ENCODE measurements at regions not wholly inside any gene's neighbourhood (a gene's known extent, or its start where the extent isn't known, plus 50 kb on each side); places are given as distances from the start of the nearest gene placed in this dataset.

- Histone ChIP-seq H2AFZ (no peak overlapping the region), H3K4me3 (no peak overlapping the region), H3K27me3 (peaks cover 11% of the 10 kb centered on the region), H3K4me2 (no peak overlapping the region), H4K20me1 (ENCODE audit: insufficient read depth, poor library complexity, severe bottlenecking) (no peaks in the 10 kb centered on the region), H3K36me3 (replicated peaks; ENCODE audit: insufficient read depth, low read depth) (no peaks in the 10 kb centered on the region), H3K9me2 (replicated peaks; ENCODE audit: insufficient read depth) (no peaks in the 10 kb centered on the region), H3K79me2 (no peaks in the 10 kb centered on the region), H3K4me1 (ENCODE audit: insufficient read depth) (no peaks in the 10 kb centered on the region), H3K9me3 (ENCODE audit: low read depth) (no peaks in the 10 kb centered on the region), H3K27ac (no peak overlapping the region)
- 73% methylated on average over 10 of the region's 10 CpGs for WGBS (ENCODE audit: low lambda C conversion rate, missing lambda C conversion rate)
- no peak for TF ChIP-seq EZH2phosphoT487 (IDR thresholded peaks at IDR 0.05; ENCODE audit: low read depth, severe bottlenecking, unreplicated experiment)
- no peak for TF ChIP-seq EZH2 (IDR thresholded peaks at IDR 0.05; ENCODE audit: borderline replicate concordance)
- TF ChIP-seq CTCF (IDR thresholded peaks at IDR 0.05; ENCODE audit: poor library complexity), result no peak
- DNase-seq (ENCODE audit: low spot score), result no peak
Observed at GRCh38 chr2:45153121-45153520, 143.9 kb upstream of the SIX2 start.

GRCh38 chr2:45152691-45153090 lies 143.4 kb upstream of the SIX2 start:
- no peaks in the 10 kb centered on the region for H4K20me1 ChIP-seq (ENCODE audit: insufficient read depth, poor library complexity, severe bottlenecking)
- peaks cover 7% of the 10 kb centered on the region for H3K27me3 ChIP-seq
- H3K79me2 ChIP-seq, result no peaks in the 10 kb centered on the region
- no peaks in the 10 kb centered on the region for H3K36me3 ChIP-seq (replicated peaks; ENCODE audit: insufficient read depth, low read depth)
- no peak for DNase-seq (ENCODE audit: low spot score)
- H3K4me1 ChIP-seq (ENCODE audit: insufficient read depth), result no peaks in the 10 kb centered on the region
- H3K9me2 ChIP-seq (replicated peaks; ENCODE audit: insufficient read depth), result no peaks in the 10 kb centered on the region
- H3K9me3 ChIP-seq (ENCODE audit: low read depth), result no peaks in the 10 kb centered on the region
- H2AFZ ChIP-seq, result no peak overlapping the region
- no peak overlapping the region for H3K27ac ChIP-seq
- H3K4me3 ChIP-seq, result no peak overlapping the region
- 90% methylated on average over 9 of the region's 9 CpGs for WGBS (ENCODE audit: low lambda C conversion rate, missing lambda C conversion rate)
- H3K4me2 ChIP-seq, result no peak overlapping the region
- TF ChIP-seq CTCF (IDR thresholded peaks at IDR 0.05; ENCODE audit: poor library complexity) (no peak), EZH2 (IDR thresholded peaks at IDR 0.05; ENCODE audit: borderline replicate concordance) (no peak), EZH2phosphoT487 (IDR thresholded peaks at IDR 0.05; ENCODE audit: low read depth, severe bottlenecking, unreplicated experiment) (no peak)

GRCh38 chr2:45145073-45145899 lies 136.0 kb upstream of the SIX2 start:
- Histone ChIP-seq H3K79me2 (no peaks in the 10 kb centered on the region), H3K9me3 (ENCODE audit: low read depth) (peaks cover 3% of the 10 kb centered on the region), H3K27ac (no peak overlapping the region), H2AFZ (no peak overlapping the region), H3K4me2 (no peak overlapping the region), H3K36me3 (replicated peaks; ENCODE audit: insufficient read depth, low read depth) (no peaks in the 10 kb centered on the region), H3K4me1 (ENCODE audit: insufficient read depth) (no peaks in the 10 kb centered on the region), H3K4me3 (no peak overlapping the region), H3K27me3 (peaks cover 38% of the 10 kb centered on the region), H3K9me2 (replicated peaks; ENCODE audit: insufficient read depth) (no peaks in the 10 kb centered on the region), H4K20me1 (ENCODE audit: insufficient read depth, poor library complexity, severe bottlenecking) (no peaks in the 10 kb centered on the region)
- TF ChIP-seq CTCF (IDR thresholded peaks at IDR 0.05; ENCODE audit: poor library complexity) (no peak), EZH2phosphoT487 (IDR thresholded peaks at IDR 0.05; ENCODE audit: low read depth, severe bottlenecking, unreplicated experiment) (no peak), EZH2 (IDR thresholded peaks at IDR 0.05; ENCODE audit: borderline replicate concordance) (no peak)
- no peak for DNase-seq (ENCODE audit: low spot score)
- WGBS (ENCODE audit: low lambda C conversion rate, missing lambda C conversion rate), result 73% methylated on average over 14 of the region's 14 CpGs
